GM13977 (cell line): ENCODE measurements at regions not wholly inside any gene's neighbourhood (a gene's known extent, or its start where the extent isn't known, plus 50 kb on each side); places are given as distances from the start of the nearest gene placed in this dataset.

Experiments
- DNase-seq: peaks from one replicate; pipeline ENCODE4 v3.0.0; 2012; ENCODE audit warnings: low spot score
- in situ Hi-C: fragments of 300-500 bp; cut with MboI; formaldehyde crosslinking; loops from one replicate; pipeline ENCODE4 v1.12.0; 2022; ENCODE audit warnings: low sequenced_read_pairs, low pct_unique_long_range_greater_than_20kb, mixed read lengths, inconsistent platforms; ENCODE audit not compliant: unreplicated experiment
- TF ChIP-seq, protein P1 (sequence below): IDR thresholded peaks from 2 replicates; pipeline ENCODE4 v1.5.1; 2012; ENCODE audit warnings: mild to moderate bottlenecking, control low read depth; ENCODE audit not compliant: insufficient read depth; ENCODE audit errors: extremely low read depth, missing control alignments

DNA sequence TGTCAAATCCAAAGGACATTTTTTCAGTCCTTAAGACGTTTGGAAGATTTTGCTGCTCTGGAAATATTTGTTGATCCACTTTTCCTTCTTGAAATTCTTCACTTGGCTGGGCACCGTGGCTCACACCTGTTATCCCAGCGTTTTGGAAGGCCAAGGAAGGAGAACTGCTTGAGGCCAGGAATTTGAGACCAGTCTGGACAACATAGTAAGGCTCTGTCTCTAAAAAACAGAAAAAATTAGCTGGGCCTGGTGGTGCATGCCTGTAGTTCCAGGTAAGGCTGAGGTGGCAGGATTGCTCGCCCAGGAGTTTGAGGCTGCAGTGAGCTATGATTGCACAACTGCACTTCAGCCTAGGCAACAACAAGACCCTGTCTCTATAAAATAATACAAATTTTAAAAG, 173.9 kb upstream of the MITF start:
- DNase-seq, result no peak
- in situ Hi-C loops, result no loop called here

DNA sequence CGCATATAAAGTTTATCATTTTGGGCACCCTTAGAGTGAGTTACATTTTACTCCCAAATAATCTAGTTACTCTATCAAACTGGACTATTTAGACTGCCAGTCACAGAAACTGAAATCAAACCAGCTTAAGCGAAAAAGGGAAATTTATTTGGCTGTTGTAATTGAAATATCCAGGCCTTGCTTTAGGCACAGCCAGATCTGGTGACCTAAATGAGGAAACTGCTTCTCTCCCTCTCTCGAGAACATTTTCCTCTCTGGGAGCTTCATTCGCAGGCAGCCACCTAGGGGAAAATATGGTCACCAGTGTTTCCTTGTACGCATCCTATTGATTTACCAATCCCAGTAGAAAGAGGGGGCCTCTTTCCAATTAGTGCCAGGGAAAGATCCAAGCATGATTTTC, 175.3 kb upstream of the MITF start:
- in situ Hi-C loops, result no loop called here
- no peak for DNase-seq
- TF ChIP-seq, protein P1, sequence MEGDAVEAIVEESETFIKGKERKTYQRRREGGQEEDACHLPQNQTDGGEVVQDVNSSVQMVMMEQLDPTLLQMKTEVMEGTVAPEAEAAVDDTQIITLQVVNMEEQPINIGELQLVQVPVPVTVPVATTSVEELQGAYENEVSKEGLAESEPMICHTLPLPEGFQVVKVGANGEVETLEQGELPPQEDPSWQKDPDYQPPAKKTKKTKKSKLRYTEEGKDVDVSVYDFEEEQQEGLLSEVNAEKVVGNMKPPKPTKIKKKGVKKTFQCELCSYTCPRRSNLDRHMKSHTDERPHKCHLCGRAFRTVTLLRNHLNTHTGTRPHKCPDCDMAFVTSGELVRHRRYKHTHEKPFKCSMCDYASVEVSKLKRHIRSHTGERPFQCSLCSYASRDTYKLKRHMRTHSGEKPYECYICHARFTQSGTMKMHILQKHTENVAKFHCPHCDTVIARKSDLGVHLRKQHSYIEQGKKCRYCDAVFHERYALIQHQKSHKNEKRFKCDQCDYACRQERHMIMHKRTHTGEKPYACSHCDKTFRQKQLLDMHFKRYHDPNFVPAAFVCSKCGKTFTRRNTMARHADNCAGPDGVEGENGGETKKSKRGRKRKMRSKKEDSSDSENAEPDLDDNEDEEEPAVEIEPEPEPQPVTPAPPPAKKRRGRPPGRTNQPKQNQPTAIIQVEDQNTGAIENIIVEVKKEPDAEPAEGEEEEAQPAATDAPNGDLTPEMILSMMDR, result no peak

More for the DNA sequence above, 173.9 kb upstream of the MITF start:
- TF ChIP-seq, protein P1, result no peak

DNA sequence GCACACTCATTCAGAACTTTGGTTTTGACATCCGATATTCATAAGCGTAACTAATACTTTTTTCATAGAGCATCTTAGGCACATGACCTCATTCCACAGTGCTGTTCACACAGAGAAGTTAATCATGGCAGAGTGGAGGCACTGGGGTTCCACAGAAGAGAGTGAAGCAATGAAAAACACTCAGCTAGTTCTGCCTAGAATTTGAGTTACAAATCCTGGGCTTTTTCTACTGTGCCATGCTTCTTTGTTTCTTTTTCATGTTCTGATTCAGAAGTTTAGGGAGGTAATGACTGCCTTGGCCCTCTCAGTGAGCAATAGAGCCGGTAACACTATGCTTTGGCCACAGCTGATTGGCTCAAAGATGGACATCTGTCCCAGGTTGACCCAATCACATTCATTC, 176.1 kb upstream of the MITF start:
- DNase-seq, result no peak
- TF ChIP-seq, protein P1, result no peak
- in situ Hi-C loops, result no loop called here

DNA sequence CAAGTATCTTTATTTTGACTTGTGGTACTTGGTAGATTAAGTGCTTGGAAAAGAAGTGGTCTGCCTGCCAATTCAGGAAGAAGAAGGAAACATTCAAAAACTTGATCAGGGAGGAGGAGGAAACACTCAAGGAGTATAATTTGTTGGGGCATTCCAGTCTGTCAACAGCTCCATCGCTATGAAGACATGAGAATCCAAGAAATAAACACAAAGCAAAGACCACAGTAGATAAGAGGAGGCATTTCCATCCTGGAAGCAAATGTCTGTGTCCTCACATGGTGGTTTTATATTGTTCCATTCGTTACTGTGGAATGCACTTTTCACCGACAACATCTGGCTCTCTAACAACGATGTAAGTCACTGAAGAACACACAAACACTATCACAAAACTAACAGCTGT, 176.1 kb upstream of the FRMD4B start:
- TF ChIP-seq, protein P1, result no peak
- DNase-seq, result no peak
- in situ Hi-C loops, result no loop called here

DNA sequence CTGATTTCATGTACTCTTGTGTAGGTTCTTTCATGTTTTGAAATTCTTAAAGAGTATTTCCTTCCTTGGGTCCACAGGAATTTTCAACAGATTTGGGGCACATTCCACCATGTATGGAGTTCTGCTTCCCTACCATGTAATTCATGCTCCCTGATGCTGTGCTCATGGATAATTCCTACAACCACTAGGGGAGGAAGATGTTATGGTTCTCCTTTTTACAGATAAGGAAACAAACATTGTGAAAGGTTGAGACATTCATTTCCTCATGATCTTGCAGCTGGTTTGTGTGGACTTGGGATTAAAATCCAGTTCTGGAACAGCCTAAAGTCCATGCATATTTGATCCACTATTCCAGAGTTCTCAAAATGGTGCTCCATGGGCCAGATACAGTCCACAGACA, 174.9 kb upstream of the FRMD4B start:
- TF ChIP-seq, protein P1, result no peak

DNA sequence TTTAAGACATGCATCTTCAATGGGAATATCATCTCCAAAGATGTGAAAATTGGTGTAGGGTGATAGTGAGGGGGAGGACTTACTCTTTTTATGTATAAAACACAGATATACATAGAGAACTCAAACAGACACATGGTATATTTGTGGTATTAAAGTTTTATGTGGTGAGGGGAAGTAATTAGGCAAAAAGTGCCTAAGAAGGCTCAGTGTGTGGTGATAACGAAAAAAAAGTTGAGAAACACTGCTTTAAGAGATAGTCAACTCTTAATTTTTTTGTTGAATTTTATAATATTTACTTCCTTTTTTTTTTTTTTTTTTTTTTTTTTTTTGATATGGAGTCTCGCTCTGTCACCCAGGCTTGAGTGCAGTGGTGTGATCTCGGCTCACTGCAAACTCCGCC, 174.2 kb upstream of the FRMD4B start:
- TF ChIP-seq, protein P1, result no peak
- DNase-seq, result no peak
- in situ Hi-C loops, result no loop called here

More for the DNA sequence above, 174.9 kb upstream of the FRMD4B start:
- no peak for DNase-seq
- in situ Hi-C loops, result no loop called here

DNA sequence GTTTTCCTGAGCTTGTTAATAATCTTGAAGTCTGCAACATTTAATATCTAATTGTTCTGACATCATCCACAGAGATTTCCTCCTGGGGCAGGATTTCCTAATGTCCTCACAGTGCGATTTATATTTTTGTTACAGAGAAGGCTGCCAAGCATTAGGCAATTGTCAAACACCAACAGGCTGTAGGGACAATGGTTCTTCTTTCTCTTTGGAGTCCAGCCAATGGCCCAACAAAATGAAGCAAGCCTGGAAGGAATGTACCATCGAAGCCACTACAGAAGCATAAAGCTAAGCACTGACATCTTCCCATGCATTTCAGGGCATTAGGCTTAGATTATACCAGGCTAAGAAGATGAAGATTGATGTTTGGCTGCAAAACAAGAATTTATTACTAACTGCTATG, 173.0 kb upstream of the FRMD4B start:
- in situ Hi-C loops, result no loop called here
- DNase-seq, result no peak

More for the DNA sequence above, 173.0 kb upstream of the FRMD4B start:
- TF ChIP-seq, protein P1, result no peak
